PC-3 (cell line): ENCODE measurements at regions not wholly inside any gene's neighbourhood (a gene's known extent, or its start where the extent isn't known, plus 50 kb on each side); places are given as distances from the start of the nearest gene placed in this dataset.
A peak's percentile ranks its signal among the peaks of the same experiment; 100 is the strongest.

ENCODE experiments used
- ATAC-seq: fragments of 200-7000 bp; cut with Tn5 transposase; 2 replicates; pipeline ENCODE4 v1.9.1; 2020; ENCODE audit warnings: mild to moderate bottlenecking, moderate library complexity
- BruUV-seq: library from RNA; stranded (reverse); fragments of 400-500 nt; replicated peaks from 2 replicates; lab custom pipeline; 2021; lab: Mats Ljungman, UMichigan
- CTCF ChIA-PET: fragments of 300-600 bp; sonication (Branson Sonifier 250); formaldehyde crosslinking; loops from one replicate; lab custom pipeline; 2022; ENCODE audit warnings: antibody characterized with exemption; lab: Charles Lee
- POLR2A ChIA-PET: fragments of 300-600 bp; sonication (Branson Sonifier 250); formaldehyde crosslinking; loops from one replicate; lab custom pipeline; 2022; ENCODE audit warnings: antibody characterized with exemption; ENCODE audit not compliant: unreplicated experiment; lab: Charles Lee
- DNase-seq: peaks from one replicate; pipeline ENCODE4 v3.0.0-alpha.2; 2015
- H2AFZ ChIP-seq: fragments of 300-600 bp; sonication (generic); 2 replicates; pipeline ENCODE4 v1.6.0; 2016; ENCODE audit warnings: antibody characterized with exemption, low read length
- H3F3A ChIP-seq: fragments of 300-600 bp; sonication (generic); one replicate; pipeline ENCODE4 v1.6.0; 2017; ENCODE audit warnings: antibody characterized with exemption, low read length, control low read depth, mild to moderate bottlenecking; ENCODE audit not compliant: unreplicated experiment
- H3K27ac ChIP-seq: fragments of 300-600 bp; sonication (generic); 2 replicates; pipeline ENCODE4 v1.5.1; 2016; ENCODE audit warnings: mild to moderate bottlenecking, low read length
- H3K27me3 ChIP-seq: fragments of 300-600 bp; sonication (generic); 2 replicates; pipeline ENCODE4 v1.6.1; 2016; ENCODE audit warnings: low read length, mixed read lengths
- H3K36me3 ChIP-seq: fragments of 300-600 bp; sonication (generic); 2 replicates; pipeline ENCODE4 v1.6.1; 2016; ENCODE audit warnings: low read depth, mixed run types, low read length, mixed read lengths
- H3K4me1 ChIP-seq: fragments of 300-600 bp; sonication (generic); 2 replicates; pipeline ENCODE4 v1.5.1; 2016; ENCODE audit warnings: low read length; ENCODE audit not compliant: insufficient read depth
- H3K4me2 ChIP-seq: fragments of 300-600 bp; sonication (generic); 2 replicates; pipeline ENCODE4 v1.6.0; 2016; ENCODE audit warnings: low read length
- H3K4me3 ChIP-seq: fragments of 300-600 bp; sonication (generic); 2 replicates; pipeline ENCODE4 v1.5.1; 2016; ENCODE audit warnings: mild to moderate bottlenecking, low read length, mixed read lengths
- H3K79me2 ChIP-seq: fragments of 300-600 bp; sonication (generic); 2 replicates; pipeline ENCODE4 v1.6.1; 2017; ENCODE audit warnings: low read length, mixed read lengths
- H3K9ac ChIP-seq: fragments of 300-600 bp; sonication (generic); 2 replicates; pipeline ENCODE4 v1.6.0; 2016; ENCODE audit warnings: mild to moderate bottlenecking, low read length
- H3K9me2 ChIP-seq: fragments of 300-600 bp; sonication (generic); replicated peaks from 2 replicates; pipeline ENCODE4 v1.6.1; 2016; ENCODE audit warnings: mixed run types, low read length, mixed read lengths
- H3K9me3 ChIP-seq: fragments of 300-600 bp; sonication (generic); 2 replicates; pipeline ENCODE4 v1.6.1; 2016; ENCODE audit warnings: low read length, mixed read lengths
- H4K20me1 ChIP-seq: fragments of 300-600 bp; sonication (generic); 2 replicates; pipeline ENCODE4 v1.6.1; 2016; ENCODE audit warnings: low read length, mixed read lengths
- EZH2 ChIP-seq: fragments of 300-600 bp; sonication (generic); IDR thresholded peaks from one replicate; pipeline ENCODE4 v1.6.1; 2017; ENCODE audit warnings: antibody characterized with exemption, mild to moderate bottlenecking, low read length; ENCODE audit not compliant: unreplicated experiment
- EZH2phosphoT487 ChIP-seq: fragments of 300-600 bp; sonication (generic); IDR thresholded peaks from 2 replicates; pipeline ENCODE4 v1.6.1; 2018; ENCODE audit warnings: mild to moderate bottlenecking, antibody characterized with exemption, low read length, borderline replicate concordance
- intact Hi-C: fragments of 100-400 bp; cut with micrococcal nuclease; formaldehyde crosslinking; loops from 2 replicates; pipeline ENCODE4 v1.9.0; 2023
- TF ChIP-seq, protein P1 (sequence below): fragments of 300-600 bp; sonication (generic); conservative IDR thresholded peaks from 2 replicates; pipeline ENCODE4 v1.5.1; 2017; ENCODE audit warnings: antibody characterized with exemption, low read depth, mild to moderate bottlenecking, low read length

- Histone ChIP-seq H3K4me1 (peaks cover 11% of the 10 kb centered on the region), H2AFZ (no peak overlapping the region), H4K20me1 (no peaks in the 10 kb centered on the region), H3F3A (no peaks in the 10 kb centered on the region), H3K27ac (no peak overlapping the region), H3K79me2 (no peaks in the 10 kb centered on the region), H3K36me3 (no peaks in the 10 kb centered on the region), H3K4me2 (no peak overlapping the region), H3K4me3 (no peak overlapping the region), H3K9ac (no peak overlapping the region), H3K9me2 (no peaks in the 10 kb centered on the region), H3K9me3 (no peaks in the 10 kb centered on the region), H3K27me3 (no peaks in the 10 kb centered on the region)
- TF ChIP-seq EZH2 (no peak), EZH2phosphoT487 (no peak)
- TF ChIP-seq, protein P1, sequence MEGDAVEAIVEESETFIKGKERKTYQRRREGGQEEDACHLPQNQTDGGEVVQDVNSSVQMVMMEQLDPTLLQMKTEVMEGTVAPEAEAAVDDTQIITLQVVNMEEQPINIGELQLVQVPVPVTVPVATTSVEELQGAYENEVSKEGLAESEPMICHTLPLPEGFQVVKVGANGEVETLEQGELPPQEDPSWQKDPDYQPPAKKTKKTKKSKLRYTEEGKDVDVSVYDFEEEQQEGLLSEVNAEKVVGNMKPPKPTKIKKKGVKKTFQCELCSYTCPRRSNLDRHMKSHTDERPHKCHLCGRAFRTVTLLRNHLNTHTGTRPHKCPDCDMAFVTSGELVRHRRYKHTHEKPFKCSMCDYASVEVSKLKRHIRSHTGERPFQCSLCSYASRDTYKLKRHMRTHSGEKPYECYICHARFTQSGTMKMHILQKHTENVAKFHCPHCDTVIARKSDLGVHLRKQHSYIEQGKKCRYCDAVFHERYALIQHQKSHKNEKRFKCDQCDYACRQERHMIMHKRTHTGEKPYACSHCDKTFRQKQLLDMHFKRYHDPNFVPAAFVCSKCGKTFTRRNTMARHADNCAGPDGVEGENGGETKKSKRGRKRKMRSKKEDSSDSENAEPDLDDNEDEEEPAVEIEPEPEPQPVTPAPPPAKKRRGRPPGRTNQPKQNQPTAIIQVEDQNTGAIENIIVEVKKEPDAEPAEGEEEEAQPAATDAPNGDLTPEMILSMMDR = no peak
- ChIA-PET CTCF (no interaction called here), POLR2A (no interaction called here)
- BruUV-seq = no TSS peak
- ATAC-seq = no peak
- DNase-seq = no peak
- intact Hi-C loops = no loop called here
These were observed 96.0 kb upstream of the SLC44A1 start for GRCh38 chr9:105148328-105149006.

DNA sequence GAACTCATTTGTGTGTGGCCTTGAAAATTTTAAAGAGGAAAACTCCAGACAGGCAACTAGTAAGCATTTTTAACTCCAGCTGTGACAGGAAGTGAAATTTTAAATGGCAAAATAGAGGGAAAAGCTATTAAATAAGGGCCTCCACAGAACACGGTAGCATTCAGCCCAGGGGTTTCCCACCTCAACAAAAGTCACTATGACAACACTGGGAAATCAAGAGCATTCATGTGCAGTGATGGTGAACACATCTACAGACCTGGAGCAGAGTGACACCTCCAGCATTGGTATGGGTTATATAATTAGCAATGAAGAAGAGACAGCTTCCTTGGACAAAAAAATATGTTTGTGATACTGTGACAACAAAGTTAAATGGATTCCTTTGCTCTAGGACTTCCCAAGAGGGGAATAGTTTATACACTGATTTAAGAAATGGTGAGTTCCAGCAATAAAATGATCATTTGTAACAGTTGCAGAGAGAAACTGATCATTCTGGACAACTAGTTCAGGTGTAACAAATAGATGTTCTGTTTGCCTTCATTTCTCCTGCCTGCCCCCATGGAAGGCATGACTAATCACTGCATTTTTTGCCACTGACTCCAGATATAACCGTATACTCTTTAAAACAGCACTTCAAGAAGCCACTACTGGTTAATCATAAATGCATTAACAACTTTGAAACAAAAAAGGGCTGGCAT, 93.3 kb upstream of the SLC44A1 start:
- DNase-seq (peak; percentile 68), ATAC-seq (peak; percentile 71)
- POLR2A ChIA-PET = no interaction called here
- no peaks in the 10 kb centered on the region for H3K9me3 ChIP-seq
- H2AFZ ChIP-seq = peak overlapping the region; percentile 40; the same call in 1 of the 2 replicates
- H3K27ac ChIP-seq = no peak overlapping the region
- H3K27me3 ChIP-seq = no peaks in the 10 kb centered on the region
- no peaks in the 10 kb centered on the region for H3K9me2 ChIP-seq
- TF ChIP-seq EZH2phosphoT487 = no peak
- TF ChIP-seq EZH2 = no peak
- TF ChIP-seq, protein P1 = no peak
- H4K20me1 ChIP-seq = no peaks in the 10 kb centered on the region
- H3K79me2 ChIP-seq = no peaks in the 10 kb centered on the region
- H3K4me2 ChIP-seq = peak overlapping the region; percentile 43; the same call in 1 of the 2 replicates
- intact Hi-C loops = loop anchor here (5.0 kb wide), 1 partner anchor 94 kb away; no protein-coding TSS in a partner anchor
- no TSS peak for BruUV-seq
- no peaks in the 10 kb centered on the region for H3K36me3 ChIP-seq
- H3K4me3 ChIP-seq = no peak overlapping the region
- H3K9ac ChIP-seq = no peak overlapping the region
- no peaks in the 10 kb centered on the region for H3F3A ChIP-seq
- CTCF ChIA-PET = no interaction called here
- peaks cover 17% of the 10 kb centered on the region for H3K4me1 ChIP-seq

- intact Hi-C loops = loop anchor here (5.0 kb wide), 1 partner anchor 94 kb away; no protein-coding TSS in a partner anchor
- ChIA-PET POLR2A (no interaction called here), CTCF (no interaction called here)
- peaks cover 17% of the 10 kb centered on the region for H3K4me1 ChIP-seq
- H3F3A ChIP-seq = no peaks in the 10 kb centered on the region
- no peak overlapping the region for H3K27ac ChIP-seq
- peak overlapping the region; percentile 43; the same call in 1 of the 2 replicates for H3K4me2 ChIP-seq
- H2AFZ ChIP-seq = peak overlapping the region; percentile 40; the same call in 1 of the 2 replicates
- H4K20me1 ChIP-seq = no peaks in the 10 kb centered on the region
- no peaks in the 10 kb centered on the region for H3K9me2 ChIP-seq
- no peaks in the 10 kb centered on the region for H3K36me3 ChIP-seq
- ATAC-seq (no peak), DNase-seq (no peak)
- no TSS peak for BruUV-seq
- no peaks in the 10 kb centered on the region for H3K79me2 ChIP-seq
- no peaks in the 10 kb centered on the region for H3K27me3 ChIP-seq
- H3K9ac ChIP-seq = no peak overlapping the region
- no peaks in the 10 kb centered on the region for H3K9me3 ChIP-seq
- H3K4me3 ChIP-seq = no peak overlapping the region
- TF ChIP-seq, protein P1 = no peak
- no peak for TF ChIP-seq EZH2phosphoT487
- no peak for TF ChIP-seq EZH2
These were observed 92.8 kb upstream of the SLC44A1 start for GRCh38 chr9:105151686-105151995.
